Gastrocnemius medialis (tissue), 4 donors: ENCODE measurements at regions not wholly inside any gene's neighbourhood (a gene's known extent, or its start where the extent isn't known, plus 50 kb on each side); places are given as distances from the start of the nearest gene placed in this dataset.
A peak's percentile ranks its signal among the peaks of the same experiment; 100 is the strongest.

ENCODE experiments used
- ATAC-seq, 2 donors: fragments of 150-250 bp; one replicate each; pipeline ENCODE4 v1.9.1; 2016
- DNase-seq, 2 donors: peaks; one replicate each; pipeline ENCODE4 v3.0.0-alpha.2; 2019
- H3K27ac ChIP-seq, 4 donors: fragments of 200-600 bp; sonication (generic); 1 replicate in 1 of 4; 2 replicates in 3 of 4; pipeline ENCODE4 v1.5.1; 2016 to 2018; ENCODE audit warnings: mild to moderate bottlenecking in 2 of 4, moderate library complexity in 1 of 4
- H3K27me3 ChIP-seq, 3 donors: fragments of 200-600 bp; sonication (generic) in 2 of 3; 1 replicate in 1 of 3; 2 replicates in 2 of 3; pipeline versions ENCODE4 v1.5.1 to v1.6.0; 2016 to 2019; ENCODE audit warnings: mild to moderate bottlenecking in 1 of 3, moderate library complexity in 1 of 3
- H3K36me3 ChIP-seq, 2 donors: fragments of 200-600 bp; sonication (generic) in 1 of 2; one replicate each; pipeline ENCODE4 v1.5.1; 2017 to 2018
- H3K4me1 ChIP-seq, 2 donors: fragments of 200-600 bp; sonication (generic) in 1 of 2; one replicate each; pipeline ENCODE4 v1.5.1; 2016 to 2017; ENCODE audit warnings: mild to moderate bottlenecking in 2 of 2
- H3K4me3 ChIP-seq, 4 donors: fragments of 200-600 bp; sonication (generic) in 3 of 4; 1 replicate in 1 of 4; 2 replicates in 3 of 4; pipeline ENCODE4 v1.5.1; 2016 to 2019; ENCODE audit warnings: mild to moderate bottlenecking in 2 of 4
- H3K9me3 ChIP-seq, 3 donors: fragments of 200-600 bp; sonication (generic) in 2 of 3; 1 replicate in 1 of 3; 2 replicates in 2 of 3; pipeline ENCODE4 v1.5.1; 2016 to 2019
- POLR2A ChIP-seq, 2 donors: fragments of 450-650 bp; IDR thresholded peaks; one replicate each; pipeline ENCODE4 v1.6.1; 2017; ENCODE audit warnings: antibody characterized with exemption in 2 of 2, mild to moderate bottlenecking in 2 of 2, moderate library complexity in 2 of 2
- in situ Hi-C, 4 donors: fragments of 200-750 bp; cut with MboI; loops; one replicate each; pipeline versions ENCODE4 v1.15.0 to v1.8.0; 2017; ENCODE audit warnings: low sequenced_read_pairs in 4 of 4
- intact Hi-C: fragments of 100-400 bp; cut with DNase I; formaldehyde crosslinking; loops from one replicate; pipeline ENCODE4 v1.15.1; 2023; ENCODE audit warnings: low total_unique reads
- TF ChIP-seq, protein P1 (sequence below), 5 experiments: fragments of 450-650 bp in 3 of 5; fragments of 200-600 bp in 2 of 5; sonication (generic) in 2 of 5; IDR thresholded peaks in 4 of 5; conservative IDR thresholded peaks in 1 of 5; 1 replicate in 4 of 5; 2 replicates in 1 of 5; pipeline ENCODE4 v1.5.1; 2016 to 2019; ENCODE audit warnings: antibody characterized with exemption in 5 of 5, mild to moderate bottlenecking in 3 of 5, moderate library complexity in 3 of 5

DNA sequence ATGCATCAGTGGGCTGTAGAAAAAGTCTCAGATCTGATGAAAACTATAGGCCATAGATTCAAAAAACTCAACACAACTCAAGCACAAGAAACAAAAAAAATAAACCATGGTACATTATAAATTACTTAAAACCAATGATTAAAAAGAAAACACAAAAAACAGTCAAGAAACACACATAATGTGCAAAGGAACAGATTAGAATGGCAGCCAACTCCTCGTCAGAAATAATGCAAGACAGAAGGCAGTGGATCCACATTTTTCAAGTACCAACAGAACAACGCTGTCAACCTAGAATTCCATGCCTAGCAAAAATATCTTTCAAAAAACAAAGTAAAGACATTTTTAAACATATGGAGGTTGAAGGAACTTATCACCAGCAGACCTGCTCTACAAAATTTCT lies 69.7 kb downstream of the PSMB1 start:
- in situ Hi-C loops: no loop called here
- no peak for TF ChIP-seq POLR2A (IDR thresholded peaks at IDR 0.05)
- TF ChIP-seq, protein P1, sequence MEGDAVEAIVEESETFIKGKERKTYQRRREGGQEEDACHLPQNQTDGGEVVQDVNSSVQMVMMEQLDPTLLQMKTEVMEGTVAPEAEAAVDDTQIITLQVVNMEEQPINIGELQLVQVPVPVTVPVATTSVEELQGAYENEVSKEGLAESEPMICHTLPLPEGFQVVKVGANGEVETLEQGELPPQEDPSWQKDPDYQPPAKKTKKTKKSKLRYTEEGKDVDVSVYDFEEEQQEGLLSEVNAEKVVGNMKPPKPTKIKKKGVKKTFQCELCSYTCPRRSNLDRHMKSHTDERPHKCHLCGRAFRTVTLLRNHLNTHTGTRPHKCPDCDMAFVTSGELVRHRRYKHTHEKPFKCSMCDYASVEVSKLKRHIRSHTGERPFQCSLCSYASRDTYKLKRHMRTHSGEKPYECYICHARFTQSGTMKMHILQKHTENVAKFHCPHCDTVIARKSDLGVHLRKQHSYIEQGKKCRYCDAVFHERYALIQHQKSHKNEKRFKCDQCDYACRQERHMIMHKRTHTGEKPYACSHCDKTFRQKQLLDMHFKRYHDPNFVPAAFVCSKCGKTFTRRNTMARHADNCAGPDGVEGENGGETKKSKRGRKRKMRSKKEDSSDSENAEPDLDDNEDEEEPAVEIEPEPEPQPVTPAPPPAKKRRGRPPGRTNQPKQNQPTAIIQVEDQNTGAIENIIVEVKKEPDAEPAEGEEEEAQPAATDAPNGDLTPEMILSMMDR (IDR thresholded peaks at IDR 0.05 in 4 of 5, conservative IDR thresholded peaks at IDR 0.05 in 1 of 5): no peak
- no peaks in the 10 kb centered on the region for H3K36me3 ChIP-seq

DNA sequence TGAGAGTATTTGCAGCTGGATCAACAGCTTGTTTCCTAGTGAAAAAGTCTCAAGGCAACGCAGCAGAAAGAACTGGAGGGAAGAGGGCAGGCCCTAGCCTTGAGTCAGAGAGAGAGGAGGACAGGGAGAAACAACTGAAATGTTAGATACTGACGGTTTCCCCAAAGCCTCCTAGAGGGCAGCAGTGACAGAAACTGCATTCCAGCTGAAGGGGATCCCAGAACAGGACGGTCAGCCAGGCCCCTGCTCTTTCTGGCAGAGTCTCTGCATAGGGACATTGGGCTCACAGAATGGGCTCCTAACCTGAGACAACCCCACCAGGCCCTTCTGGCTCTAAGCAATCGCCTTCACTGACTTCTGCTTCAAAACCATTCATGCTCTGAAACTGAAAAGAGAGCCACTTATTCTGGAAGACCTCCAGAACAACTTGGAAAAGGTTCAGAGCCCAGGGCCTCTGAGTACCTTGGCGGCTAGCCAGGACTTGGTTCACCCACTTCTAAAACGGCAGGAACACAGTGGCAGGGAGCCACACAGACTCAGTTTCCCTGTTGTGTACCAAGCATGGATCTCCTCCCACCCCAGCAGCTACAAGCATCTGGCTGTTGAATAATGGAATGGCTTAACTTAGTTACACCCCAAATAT lies 72.9 kb downstream of the PSMB1 start:
- ATAC-seq (peak; percentile 58 to 65), DNase-seq (no peak)
- TF ChIP-seq, protein P1 (IDR thresholded peaks at IDR 0.05 in 4 of 5, conservative IDR thresholded peaks at IDR 0.05 in 1 of 5): peak in 1 of 5 experiments; percentile 20
- no peak for TF ChIP-seq POLR2A (IDR thresholded peaks at IDR 0.05)
- Histone ChIP-seq H3K27me3 (no peaks in the 10 kb centered on the region), H3K36me3 (peaks cover 0 to 5% of the 10 kb centered on the region in 2 donors), H3K4me3 (no peak overlapping the region), H3K9me3 (no peaks in the 10 kb centered on the region), H3K4me1 (peaks cover 5 to 10% of the 10 kb centered on the region in 2 donors), H3K27ac (peak overlapping the region in 1 of 4 donors; percentile 51)
- in situ Hi-C loops: no loop called here
- intact Hi-C loops: no loop called here

More for the DNA sequence above, 69.7 kb downstream of the PSMB1 start:
- no peaks in the 10 kb centered on the region for H3K27me3 ChIP-seq
- ATAC-seq (no peak), DNase-seq (no peak)
- intact Hi-C loops: no loop called here
- no peaks in the 10 kb centered on the region for H3K9me3 ChIP-seq
- no peak overlapping the region for H3K4me3 ChIP-seq
- peaks cover 5 to 10% of the 10 kb centered on the region in 2 donors for H3K4me1 ChIP-seq
- H3K27ac ChIP-seq: no peak overlapping the region

DNA sequence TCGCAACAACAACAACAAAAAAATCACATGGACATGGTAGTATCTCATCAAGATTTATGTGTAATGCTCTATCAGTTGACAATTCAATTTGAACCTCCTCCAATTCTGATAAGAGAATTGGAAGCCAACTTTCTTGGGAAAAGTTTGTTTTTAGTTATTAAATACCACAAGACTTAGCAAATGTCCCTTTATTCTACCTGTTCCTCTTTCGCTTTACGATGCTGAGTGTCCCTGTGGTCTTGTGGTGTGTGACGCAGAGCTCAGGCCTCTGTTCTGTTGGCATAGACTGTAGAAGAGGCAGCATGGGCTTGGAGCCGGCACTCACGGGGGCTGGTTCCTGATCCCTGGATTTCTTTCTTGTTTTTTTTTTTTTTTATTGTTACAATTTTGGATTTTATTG lies 76.7 kb downstream of the PSMB1 start:
- no peak for DNase-seq
- intact Hi-C loops (loop anchor here (10.0 kb wide), 1 partner anchor 72 kb away; no protein-coding TSS in a partner anchor), in situ Hi-C loops (no loop called here)
- no peaks in the 10 kb centered on the region for H3K27me3 ChIP-seq
- ATAC-seq: no peak
- H3K27ac ChIP-seq: no peak overlapping the region
- H3K4me3 ChIP-seq: no peak overlapping the region
- H3K36me3 ChIP-seq: peaks cover 0 to 8% of the 10 kb centered on the region in 2 donors
- TF ChIP-seq, protein P1 (IDR thresholded peaks at IDR 0.05 in 4 of 5, conservative IDR thresholded peaks at IDR 0.05 in 1 of 5): no peak
- no peak for TF ChIP-seq POLR2A (IDR thresholded peaks at IDR 0.05)
- H3K9me3 ChIP-seq: no peaks in the 10 kb centered on the region
- peaks cover 5 to 10% of the 10 kb centered on the region in 2 donors for H3K4me1 ChIP-seq

DNA sequence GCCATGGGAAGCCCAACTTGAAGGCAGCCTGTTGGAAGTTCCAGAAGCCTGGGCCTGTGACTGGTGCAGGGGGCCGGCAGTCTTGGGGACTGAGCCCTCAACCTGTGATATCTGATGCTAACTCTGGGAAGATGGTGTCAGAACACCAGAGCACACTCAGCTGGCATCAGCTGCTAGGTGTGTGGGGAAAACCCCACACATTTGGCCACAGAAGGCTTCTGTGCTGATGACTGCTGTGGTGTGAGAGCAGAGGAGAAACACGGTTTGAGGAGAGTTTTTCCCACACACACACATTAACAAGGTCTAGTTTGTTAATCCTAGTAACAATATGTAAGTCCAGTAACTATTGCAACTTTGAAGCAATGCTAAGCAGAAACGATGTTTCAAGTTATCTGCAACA lies 78.0 kb downstream of the PSMB1 start:
- Histone ChIP-seq H3K4me3 (no peak overlapping the region), H3K36me3 (peaks cover 0 to 8% of the 10 kb centered on the region in 2 donors), H3K4me1 (peaks cover 2 to 4% of the 10 kb centered on the region in 2 donors), H3K27ac (no peak overlapping the region), H3K9me3 (no peaks in the 10 kb centered on the region), H3K27me3 (no peaks in the 10 kb centered on the region)
- TF ChIP-seq, protein P1 (IDR thresholded peaks at IDR 0.05 in 4 of 5, conservative IDR thresholded peaks at IDR 0.05 in 1 of 5): no peak
- TF ChIP-seq POLR2A (IDR thresholded peaks at IDR 0.05): no peak
- in situ Hi-C loops: no loop called here
- ATAC-seq (no peak), DNase-seq (no peak)
- intact Hi-C loops: loop anchor here (10.0 kb wide), 1 partner anchor 70 kb away; no protein-coding TSS in a partner anchor
